Fibroblast of pulmonary artery (primary cell): ENCODE measurements at regions not wholly inside any gene's neighbourhood (a gene's known extent, or its start where the extent isn't known, plus 50 kb on each side); places are given as distances from the start of the nearest gene placed in this dataset.

Source experiments
- DNase-seq: peaks from one replicate; pipeline ENCODE4 v3.0.0-alpha.2; 2010; ENCODE audit warnings: low read depth
- H3K4me3 ChIP-seq: replicated peaks from 2 replicates; pipeline ENCODE4 v1.5.1; 2011; ENCODE audit warnings: low read depth, mild to moderate bottlenecking, control low read depth, low read length, moderate library complexity
- TF ChIP-seq, protein P1 (sequence below): IDR thresholded peaks from 2 replicates; pipeline ENCODE4 v1.5.1; 2011; ENCODE audit warnings: mild to moderate bottlenecking, control low read depth, low read length, inconsistent platforms; ENCODE audit errors: missing control alignments

DNA sequence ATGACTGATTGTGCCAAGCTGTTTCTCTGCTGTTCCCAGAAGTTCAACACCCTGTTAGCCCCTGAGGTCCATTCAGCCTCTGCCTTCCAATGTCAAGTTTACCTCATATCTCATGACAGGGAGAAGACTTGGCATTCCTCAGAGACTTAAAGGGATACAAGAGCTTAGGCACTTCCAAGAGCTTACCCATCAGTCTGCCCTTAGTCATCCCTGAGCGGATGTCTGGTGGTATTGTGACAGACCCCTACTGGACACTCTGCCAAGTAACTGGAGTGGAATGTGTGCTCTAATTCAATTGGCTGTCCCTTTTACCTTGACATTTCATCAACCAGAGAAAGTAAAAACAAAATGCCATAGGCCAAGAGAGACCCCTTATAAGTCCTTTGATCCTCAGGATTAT lies 151.5 kb downstream of the AASDHPPT start:
- TF ChIP-seq, protein P1, sequence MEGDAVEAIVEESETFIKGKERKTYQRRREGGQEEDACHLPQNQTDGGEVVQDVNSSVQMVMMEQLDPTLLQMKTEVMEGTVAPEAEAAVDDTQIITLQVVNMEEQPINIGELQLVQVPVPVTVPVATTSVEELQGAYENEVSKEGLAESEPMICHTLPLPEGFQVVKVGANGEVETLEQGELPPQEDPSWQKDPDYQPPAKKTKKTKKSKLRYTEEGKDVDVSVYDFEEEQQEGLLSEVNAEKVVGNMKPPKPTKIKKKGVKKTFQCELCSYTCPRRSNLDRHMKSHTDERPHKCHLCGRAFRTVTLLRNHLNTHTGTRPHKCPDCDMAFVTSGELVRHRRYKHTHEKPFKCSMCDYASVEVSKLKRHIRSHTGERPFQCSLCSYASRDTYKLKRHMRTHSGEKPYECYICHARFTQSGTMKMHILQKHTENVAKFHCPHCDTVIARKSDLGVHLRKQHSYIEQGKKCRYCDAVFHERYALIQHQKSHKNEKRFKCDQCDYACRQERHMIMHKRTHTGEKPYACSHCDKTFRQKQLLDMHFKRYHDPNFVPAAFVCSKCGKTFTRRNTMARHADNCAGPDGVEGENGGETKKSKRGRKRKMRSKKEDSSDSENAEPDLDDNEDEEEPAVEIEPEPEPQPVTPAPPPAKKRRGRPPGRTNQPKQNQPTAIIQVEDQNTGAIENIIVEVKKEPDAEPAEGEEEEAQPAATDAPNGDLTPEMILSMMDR = no peak
- peak; percentile 10 for DNase-seq
- no peak overlapping the region for H3K4me3 ChIP-seq

DNA sequence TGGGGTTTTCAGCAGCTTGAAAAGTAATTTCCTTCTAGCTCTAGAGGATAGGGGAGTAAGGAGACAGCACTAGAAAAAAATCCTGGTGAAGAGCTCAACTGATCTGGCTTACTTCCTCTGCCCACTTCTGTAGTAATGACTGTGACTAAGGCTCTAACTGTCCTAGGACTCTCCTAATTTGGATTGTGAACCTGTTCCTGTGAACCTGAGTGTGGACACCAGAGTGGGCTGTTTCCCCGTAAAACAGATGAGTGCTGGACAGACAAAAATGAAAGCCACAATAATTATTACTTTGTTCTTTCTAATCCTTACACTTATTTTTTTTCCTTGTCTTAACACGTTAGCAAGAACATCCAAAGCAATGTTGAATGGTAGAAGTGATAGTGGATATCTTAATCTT lies 154.1 kb downstream of the AASDHPPT start:
- H3K4me3 ChIP-seq = no peak overlapping the region
- TF ChIP-seq, protein P1 = peak; percentile 45
- DNase-seq = peak; percentile 52

DNA sequence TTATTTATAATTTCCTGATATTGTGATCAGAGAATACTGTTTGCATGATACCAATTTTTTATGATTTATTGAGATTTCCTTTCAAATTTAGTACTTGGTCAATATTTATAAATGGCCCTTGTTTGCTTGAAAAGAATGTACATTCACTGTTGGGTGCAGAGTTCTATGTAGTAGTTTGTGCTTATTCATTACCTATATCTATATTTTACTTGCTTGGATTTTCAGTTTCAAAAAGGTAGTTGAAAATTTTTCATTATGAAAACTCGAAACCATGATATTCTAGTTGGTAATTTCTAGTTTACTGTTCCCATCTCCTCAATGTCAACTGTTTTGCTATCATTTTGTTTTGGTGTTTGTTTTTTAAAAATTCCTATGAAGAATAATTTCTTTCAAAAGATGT lies 155.7 kb downstream of the AASDHPPT start:
- no peak overlapping the region for H3K4me3 ChIP-seq
- TF ChIP-seq, protein P1 = no peak
- no peak for DNase-seq

DNA sequence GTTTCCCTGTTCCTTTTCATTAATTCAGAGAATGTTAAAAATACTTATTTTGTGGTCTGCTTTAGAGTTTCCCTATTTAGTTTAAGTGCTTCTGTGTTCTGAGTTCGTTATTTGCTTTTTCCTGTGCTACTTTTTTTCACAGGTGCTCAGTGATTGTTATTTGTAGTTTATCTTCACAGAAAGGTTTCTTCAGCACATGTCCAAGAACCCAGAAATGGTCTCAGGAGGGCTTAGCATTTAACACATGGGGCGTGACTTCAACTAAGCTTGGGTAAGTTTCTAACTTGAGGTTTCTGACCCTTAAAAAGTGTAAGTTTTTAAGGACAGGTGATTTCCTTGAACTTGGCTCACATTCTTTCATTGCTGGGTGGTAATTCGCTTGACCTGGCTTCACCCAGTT lies 157.3 kb downstream of the AASDHPPT start:
- no peak for DNase-seq
- TF ChIP-seq, protein P1 = no peak
- H3K4me3 ChIP-seq = no peak overlapping the region

DNA sequence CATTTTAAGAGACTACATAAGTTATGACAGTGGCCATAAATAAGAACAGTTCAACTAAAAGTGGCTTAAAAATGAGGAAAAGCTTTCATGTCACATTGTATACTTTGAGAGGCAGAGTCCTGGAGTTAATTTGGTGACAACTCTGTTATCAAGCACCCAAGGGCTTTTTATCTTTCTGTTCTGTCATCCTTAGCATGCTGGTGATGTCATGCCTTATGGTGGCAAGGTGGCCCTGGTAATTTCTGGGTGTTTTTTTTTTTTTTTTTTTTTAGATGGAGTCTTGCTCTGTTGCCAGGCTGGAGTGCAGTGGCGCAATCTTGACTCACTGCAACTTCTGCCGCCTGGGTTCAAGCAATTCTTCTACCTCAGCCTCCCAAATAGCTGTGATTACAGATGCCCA lies 158.8 kb downstream of the AASDHPPT start:
- TF ChIP-seq, protein P1 = no peak
- DNase-seq = no peak
- no peak overlapping the region for H3K4me3 ChIP-seq

DNA sequence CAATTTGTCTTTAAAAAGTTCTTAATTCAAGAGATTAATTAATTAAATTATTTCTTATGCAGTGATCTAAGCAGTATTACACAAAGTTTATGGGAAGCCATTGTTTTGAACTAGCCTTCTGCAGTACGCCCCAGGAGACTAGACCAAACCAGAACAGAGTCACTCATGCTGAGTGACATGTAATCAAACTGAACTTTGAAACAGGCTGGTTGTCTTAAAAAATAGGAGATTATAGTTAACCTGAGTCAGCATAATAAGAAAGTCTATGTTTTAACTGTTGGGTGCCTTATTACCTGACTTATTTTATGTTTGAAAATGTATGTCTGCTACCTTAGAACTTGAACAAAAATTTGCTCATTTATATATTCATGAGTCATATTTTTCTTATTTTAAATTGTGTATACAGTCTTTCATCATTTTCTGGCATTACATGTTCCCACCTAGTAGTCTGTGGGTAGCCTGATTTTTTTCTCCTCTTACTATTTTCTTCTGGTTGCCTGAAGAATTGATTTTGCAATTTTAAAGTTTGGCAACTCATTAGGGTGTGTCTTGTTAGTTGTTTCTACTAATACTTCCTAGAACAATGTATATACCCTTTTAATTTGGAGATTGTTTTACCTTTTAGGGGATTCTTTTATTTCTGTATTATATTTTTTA lies 161.4 kb downstream of the AASDHPPT start:
- peak; percentile 36 for DNase-seq
- no peak overlapping the region for H3K4me3 ChIP-seq

More for the DNA sequence above, 161.4 kb downstream of the AASDHPPT start:
- TF ChIP-seq, protein P1 = no peak
